Right renal pelvis (tissue), 4 donors: ENCODE measurements at regions not wholly inside any gene's neighbourhood (a gene's known extent, or its start where the extent isn't known, plus 50 kb on each side); places are given as distances from the start of the nearest gene placed in this dataset.

ENCODE experiments used
- DNase-seq, 4 donors: peaks; one replicate each; pipeline ENCODE4 v3.0.0-alpha.2; 2013; ENCODE audit warnings: low read depth in 4 of 4, low spot score in 3 of 4, missing footprints in 1 of 4

DNA sequence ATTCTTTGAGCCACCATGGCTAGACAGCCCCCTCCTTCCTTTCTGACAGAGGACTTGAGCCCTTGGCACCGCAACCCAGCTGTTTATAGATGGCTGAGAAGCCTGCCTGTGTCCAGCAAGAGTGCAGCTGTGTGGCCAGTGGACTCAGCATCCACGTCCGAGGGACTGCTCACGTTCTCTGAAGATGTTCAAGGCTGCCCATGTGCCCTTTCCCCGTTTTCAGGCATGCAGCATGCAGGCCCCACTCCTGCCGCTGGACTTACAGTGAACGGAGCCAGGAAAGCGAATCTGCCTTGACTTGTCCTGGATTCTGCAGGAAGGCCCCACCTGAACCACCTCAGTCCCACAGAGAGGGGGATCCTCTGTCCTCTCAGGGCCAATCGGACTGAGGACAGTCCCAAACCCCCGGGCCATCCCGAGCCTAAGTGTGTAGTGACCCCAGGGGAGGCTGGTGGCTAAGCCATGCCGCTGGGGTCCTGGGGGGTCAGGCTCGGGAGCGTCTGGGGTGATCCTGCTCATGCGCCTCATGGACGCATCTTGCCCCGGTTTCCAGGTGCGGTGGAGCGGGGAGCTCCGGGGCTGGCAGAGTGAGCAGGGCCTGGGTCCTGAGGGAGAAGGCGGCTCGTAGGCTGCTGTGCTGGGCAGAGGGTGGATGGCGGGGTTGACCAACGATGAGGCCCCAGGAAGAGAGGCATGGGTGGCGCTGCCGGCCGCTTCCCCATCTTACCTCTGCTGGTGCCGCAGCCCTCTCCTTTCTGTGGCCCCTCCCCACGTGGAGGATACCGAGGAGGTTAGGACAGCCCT is 170.7 kb downstream of the CTTN start:
- DNase-seq, result no peak

DNA sequence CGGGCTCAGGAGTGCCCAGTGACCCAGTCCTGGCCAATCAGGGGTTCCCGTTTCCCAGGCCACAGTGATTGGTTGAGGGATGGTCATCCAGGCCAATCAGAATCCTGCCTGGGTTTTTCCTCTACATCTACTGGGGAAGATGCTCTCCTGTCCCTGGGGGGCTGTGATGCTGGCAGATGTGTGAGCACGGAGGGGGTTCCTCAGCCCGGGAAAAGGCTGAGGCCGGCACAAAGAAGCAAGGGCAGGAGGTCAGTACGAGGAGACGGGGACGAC is 171.2 kb downstream of the CTTN start:
- DNase-seq, result no peak

DNA sequence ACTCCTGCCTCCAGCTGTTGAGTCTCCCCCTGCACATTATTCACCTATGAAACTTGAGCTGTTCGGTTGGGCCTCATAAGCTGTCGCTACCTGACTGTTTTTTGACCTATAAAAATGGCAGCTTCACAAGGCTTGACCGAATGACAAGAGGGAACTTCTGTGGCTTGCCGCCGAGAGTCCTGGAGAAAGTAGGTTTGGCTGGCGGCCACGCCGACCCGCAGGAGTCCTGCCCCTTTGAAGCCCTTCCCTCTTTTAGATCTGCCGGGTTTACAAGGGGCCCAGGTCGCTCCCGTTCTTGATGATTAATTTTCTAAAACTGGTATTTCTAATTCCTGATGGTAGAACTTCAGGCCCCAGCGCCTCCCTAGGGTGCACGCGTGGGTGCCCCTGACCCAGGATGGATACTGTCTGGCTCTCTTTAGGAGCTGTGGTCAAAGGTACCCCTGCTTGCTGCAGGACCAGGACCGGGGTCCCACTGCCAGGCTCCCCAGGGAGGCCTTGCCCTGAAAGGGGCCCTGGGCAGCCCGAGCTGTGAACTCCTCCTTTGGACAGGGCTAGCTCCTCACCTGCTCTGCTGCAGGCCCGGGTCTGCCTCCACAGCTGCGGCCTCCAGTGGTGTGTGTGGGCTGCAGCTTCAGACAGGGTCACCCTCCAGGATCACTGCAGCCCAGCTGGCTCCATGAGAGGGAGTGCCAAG is 171.8 kb downstream of the CTTN start:
- no peak for DNase-seq

DNA sequence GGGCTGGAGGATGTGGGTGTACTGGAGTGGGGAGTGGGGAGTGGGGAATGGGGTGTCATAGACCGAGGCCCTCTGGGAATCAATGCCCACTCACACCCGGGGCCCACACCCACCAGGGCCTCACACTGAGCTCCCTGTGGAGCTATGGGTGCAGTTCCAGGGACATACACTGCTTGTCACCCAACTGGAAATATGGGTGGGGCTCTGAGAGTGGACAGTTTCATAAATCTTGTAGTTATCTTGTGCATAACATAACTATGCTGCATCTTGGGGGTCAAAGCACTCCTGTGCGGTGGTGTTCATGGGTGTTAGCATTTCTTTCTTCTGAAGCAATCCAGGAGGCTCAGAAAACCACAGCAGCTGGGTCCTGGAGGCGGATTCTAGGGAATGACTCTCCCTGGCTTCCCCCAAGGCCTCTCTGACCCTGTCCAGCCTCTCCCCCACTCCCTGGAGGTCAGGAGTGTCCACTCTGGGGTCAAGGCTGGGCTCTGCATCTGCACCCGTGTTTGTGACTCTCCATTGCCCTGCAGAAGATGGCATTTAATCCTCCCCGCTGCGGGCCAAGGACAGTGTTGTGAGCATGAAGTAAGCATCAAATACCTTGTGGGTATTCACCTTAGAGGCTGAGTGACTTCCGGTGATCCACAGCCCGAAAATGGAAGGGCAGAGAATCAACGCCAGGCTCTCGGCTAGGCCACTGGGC is 172.5 kb downstream of the CTTN start:
- no peak for DNase-seq

DNA sequence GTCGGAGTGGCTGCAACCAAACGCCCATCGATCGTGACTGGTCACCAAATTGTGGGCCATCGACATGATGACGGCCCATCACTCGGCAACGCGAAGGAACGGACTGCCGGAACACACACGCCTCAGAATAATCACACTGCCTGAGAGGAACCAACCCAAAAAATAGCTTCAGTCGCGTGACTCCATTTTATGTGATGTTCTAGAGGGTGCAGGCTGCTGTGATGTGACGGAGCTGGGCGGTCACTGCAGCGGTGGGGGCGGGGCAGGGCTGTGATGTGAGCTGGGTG is 174.6 kb downstream of the CTTN start:
- DNase-seq, result no peak

DNA sequence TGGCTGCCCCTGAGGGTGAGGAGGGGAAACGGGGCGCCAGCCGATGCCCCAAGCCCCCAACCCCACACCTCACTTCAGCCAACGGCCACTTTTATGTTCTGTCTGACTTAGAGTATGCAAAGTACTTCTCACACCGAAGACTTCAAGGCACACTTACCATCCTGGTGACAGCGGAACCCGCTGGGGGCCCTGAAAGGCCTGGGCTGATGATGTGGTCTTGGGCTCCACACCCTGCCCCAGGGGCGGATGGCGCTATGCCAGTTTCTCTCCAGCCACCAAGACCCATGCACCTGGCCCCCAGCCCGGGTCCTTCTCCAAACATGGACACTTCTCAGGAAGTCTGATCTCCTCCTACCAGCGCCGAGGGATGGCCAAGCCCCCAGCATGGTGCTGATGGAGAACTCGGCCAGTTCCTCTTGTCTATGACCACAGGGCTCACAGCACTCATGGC is 175.4 kb downstream of the CTTN start:
- DNase-seq, result no peak

DNA sequence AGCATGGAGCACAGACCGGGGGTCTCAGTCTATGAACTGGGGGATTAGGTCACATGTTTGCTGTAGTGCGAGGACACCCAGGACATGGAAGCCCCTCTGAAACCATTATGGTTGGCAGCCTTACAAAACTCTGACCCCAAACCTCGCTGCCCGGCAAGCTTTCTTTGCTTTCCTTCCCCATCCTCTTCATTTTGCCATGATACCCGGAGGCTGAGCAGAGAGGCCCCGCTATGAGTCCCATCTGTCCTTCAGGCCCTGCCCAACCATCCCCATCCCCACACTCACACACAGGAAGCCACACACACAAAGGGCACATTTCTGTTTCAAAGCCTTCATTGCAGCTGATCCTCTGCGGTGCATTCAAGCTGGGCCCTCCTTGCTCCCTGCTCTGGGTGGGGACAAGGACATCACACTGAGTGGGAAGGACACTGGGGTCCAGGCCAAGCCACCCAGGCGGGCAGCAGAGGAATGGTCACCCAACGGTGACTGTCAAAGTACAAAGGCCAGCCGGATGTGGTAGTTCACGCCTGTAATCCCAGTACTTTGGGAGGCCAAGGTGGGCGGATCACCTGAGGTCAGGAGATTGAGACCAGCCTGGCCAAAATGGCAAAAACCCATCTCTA is 176.5 kb downstream of the CTTN start:
- no peak for DNase-seq

DNA sequence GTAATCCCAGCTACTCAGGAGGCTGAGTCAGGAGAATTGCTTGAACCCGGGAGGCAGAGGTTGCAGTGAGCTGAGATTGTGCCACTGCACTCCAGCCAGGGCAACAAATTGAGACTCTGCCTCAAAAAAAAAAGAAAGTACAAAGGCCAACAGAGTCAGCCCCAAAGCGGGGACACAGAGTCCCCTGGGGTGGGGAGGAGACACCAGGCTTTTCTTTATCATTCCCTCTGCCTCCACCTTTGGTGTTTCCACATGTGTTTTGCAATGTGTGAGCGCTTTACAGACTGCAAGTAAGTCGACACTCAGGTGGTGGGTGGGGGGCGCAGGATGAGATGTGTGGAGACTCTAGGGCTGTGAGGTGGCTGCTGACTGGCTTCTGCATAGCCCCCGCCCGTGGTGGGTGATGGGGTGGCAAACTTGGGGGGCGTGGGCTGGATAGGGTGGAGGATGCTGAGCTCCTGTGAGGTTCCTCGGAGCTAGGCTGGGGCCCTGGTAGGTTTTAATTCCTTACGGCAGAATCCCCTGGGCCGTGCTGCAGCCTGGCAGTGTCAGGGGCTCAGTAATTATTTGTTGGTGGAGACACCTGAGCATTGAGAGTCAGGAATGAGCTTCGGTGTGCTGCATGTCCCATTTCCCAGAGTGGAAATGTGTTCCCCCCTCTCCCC is 177.2 kb downstream of the CTTN start:
- no peak for DNase-seq

DNA sequence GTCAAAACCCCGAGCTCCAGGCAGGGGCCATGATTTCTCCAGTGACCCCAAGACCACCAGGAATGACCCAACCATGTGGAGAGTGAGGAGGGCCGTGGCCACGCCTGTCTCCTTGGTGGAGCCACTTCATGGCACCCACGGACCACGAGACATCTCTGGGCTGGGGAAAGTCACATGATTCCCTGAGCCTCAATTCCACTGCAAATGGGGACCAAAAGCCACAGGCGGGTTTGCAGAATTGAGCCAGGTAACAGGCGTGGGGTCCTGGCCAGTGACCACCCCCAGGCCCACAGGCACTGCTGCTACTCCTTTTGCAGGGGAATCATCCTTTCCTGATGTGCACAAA is 178.9 kb downstream of the CTTN start:
- DNase-seq, result no peak

DNA sequence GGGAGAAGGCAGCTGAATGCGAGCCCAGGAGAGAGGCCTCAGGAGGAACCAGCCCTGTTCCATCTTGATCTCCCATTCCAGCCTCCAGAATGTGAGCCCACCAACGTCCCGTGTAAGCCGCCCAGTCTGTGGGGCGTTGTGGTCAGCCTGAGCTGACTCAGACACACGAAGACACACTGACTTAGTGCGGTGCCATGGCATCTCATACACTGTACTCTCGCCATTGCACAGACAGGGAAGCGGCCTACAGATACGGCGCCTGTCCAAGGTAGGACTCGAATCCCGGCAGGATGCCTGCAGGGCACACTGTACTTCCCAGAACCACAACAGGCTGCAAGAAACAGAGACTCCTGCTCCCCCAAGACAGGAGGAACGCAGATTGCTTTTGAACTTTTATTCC is 179.6 kb downstream of the CTTN start:
- DNase-seq, result no peak

DNA sequence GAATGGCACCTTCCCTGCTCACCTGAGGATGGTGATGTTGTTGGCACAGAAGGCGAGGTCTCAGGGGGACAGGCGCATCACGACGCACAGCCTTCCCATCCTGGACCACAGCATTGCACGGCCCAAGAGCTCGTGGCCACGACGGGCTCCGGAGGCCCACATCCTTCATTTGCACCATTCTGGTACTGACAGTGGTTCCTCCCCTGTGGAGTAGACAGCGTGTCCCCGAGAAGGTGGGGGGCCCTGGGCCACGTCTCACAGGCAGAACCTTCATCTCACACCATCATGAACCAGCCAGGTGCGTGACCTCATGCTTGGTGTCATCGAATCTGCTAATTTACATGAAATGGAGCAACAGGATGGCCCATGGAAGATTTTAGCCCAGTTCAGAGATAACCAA is 180.0 kb downstream of the CTTN start:
- no peak for DNase-seq

DNA sequence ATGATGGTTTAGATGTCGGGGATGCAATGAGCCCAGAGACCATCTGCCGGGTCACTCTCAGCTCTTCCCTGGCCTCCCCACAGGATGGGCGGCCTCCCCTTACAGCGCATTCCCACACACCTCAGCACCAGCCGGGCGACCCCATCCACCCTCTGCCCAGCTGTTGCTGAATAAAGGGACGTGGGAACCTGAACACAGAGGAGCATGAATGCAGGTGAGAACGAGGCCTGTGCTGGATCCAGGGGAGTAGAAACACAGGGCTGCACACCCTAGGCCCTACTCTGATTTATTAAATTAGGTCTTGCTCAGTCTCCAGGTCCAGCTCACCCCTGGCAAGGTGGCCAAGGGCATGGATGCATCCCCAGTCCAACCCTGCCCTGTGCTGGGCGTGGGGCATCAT is 180.5 kb downstream of the CTTN start:
- no peak for DNase-seq

DNA sequence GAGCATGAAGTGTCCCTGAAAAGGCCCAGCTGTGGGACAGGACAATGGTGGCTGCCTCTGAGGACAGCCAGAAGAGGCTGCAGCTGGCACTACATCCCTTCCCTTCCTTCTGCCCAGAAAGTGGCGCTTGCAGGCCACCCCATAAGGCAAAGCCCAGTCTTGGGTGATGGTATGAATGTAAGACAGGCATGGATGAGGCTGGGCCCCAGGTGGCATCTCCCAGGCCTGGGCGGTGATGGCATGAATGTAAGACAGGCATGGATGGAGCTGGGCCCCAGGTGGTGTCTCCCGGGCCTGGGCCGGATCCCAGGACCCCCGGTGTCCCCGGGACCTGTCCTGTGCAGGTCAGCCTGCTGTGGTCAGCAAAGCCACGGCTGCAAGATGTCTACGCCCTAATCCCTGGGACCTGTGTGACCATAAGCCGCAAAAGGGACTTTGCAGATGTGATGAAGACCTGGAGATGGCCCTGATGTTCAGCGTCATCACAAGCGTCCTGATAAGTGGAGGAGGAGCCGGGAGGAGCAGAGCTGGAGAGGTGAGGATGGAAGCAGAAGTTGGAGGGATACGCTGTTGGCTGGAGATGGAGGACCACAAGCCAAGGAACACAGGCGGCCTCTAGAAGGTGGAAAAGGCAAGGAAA is 181.1 kb downstream of the CTTN start:
- DNase-seq, result no peak

DNA sequence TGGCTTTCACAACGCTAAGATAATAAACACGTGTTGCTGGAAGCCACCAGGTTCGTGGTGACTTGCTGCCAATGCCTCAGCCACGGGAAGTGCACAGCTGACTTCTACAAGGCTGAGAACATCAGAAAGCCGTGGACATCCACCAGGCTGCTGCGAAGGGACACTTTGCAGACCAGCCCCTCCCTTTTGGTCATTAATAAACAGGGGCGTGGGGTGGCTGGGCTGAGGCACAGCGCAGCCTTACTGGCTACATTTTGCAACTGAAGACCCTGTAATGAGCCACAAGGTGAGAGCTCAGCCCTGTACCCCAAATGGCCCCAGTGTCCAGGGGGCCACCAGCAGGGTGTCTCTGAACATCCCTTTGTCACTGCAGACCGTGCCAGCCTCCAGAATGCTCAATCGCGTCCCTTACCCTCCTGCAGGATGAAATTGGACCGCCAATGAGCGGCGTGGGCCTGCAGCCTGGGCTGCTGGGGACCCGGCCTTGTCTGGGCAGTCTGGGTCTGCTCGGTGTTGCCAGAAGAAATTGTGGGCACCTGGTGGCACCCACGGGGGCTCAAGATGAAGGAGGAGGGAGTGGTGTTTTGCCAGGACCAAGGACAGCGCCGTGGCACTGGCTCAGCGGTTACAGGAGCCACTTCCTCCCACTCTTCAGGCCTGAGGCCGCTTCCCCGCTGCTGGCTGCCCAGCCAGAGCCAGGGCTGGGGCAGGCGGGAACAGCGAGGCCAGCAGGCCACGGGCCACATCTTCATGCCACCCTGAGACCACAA is 181.9 kb downstream of the CTTN start:
- peak in 1 of 4 donors; percentile 12 for DNase-seq

DNA sequence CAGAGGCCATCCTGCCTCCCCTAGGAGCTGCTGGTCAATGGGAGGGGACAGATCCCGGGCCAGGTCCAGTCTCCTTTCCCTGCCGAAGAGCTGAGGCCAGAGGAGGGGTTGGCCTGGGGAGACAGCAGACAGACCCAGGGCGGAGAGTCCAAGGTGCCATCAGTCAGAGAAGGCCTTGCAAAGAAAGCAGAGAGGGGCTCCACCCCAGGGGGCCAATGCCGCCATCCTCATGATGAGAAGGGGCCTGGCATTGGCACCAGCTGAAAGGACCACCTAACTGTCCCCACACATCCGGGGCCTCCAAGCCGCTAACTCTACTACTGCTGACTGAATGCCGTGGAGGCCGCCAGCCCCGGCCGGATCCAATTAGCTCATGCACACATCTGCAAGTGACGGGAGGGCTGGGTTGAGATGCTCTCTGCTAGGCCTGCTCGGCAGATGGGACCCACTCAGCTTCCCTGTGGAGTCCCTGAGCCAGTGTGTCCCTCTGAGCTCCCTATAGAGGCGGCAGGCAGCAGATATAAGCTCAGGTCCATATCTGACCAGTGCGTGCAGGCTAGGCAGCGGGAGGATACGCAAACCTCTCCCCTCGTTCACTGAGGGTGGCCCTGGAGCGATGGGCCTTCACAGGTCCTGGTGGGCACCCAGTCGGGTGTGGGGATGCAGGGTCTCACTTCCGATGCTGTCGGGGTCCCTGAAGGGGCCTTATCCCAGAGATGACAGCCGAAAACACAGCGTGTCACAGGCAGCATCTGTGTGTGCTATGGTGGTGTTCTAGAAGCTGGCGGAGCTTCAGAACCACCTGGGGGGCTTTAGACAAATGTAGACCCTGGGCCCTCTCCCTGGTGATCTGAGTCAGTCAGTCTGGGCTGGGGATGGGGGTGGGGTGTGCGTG is 183.9 kb downstream of the CTTN start:
- no peak for DNase-seq

DNA sequence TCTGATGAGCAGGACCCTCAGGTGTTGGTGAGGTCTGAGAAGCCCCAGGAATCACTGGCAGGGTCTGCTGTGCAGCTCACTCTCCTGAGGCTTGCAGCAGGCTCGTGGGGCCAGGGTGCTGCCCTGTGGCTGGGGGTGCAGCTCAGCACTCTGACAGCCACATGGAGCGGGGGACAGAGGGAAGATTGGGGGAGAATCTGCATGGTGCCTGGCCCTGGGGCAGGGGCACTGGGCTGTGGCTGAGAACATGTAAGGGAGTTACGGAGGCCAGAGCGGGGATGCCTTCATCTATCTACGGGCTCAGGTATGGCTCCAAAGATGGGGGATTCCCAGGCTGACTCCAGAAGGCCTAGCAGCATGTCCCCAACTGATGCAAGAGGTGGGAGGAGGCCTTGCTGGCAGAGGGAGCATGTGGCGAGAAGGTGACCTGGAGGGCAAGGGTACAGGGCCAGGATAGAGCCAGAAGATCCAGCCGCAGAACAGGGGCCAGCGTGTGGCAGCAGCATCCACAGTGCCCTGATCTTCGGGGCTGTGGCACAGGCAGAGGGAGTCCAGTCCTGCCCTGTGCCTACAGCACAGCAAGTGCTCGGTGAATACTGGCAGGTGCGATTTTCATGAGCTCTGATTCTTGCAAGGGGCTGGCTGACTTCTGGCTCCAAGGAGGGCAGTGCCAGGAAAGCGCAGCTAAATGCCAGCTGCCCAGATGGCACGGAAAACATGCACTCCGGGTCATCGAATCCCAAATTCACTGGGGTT is 184.7 kb downstream of the CTTN start:
- no peak for DNase-seq

DNA sequence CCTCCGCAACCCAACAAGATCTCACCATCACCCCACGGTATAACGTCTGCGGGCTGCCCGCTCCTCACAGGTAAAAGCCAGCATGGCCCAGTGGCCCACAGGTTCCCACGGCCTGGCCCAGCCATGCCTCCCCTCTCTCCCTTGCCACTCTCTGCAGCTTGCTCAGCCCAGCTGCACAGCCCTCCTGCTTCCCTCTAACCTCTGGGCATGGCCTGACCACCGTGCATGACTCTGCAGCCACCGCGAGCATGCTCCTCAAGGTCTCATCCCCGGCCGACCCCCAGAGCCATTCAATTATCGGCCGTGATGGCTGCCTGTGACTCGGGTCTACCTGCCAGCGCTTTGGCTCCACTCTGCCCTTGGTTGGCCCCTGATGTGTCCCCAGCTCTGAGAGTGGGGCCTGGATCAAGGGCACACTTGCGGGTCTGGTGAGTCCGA is 185.5 kb downstream of the CTTN start:
- no peak for DNase-seq
